DMS153 treated with DMSO at 0.1 percent for 48 hours (cell line): ENCODE measurements at regions not wholly inside any gene's neighbourhood (a gene's known extent, or its start where the extent isn't known, plus 50 kb on each side); places are given as distances from the start of the nearest gene placed in this dataset.
"Not testable (repeated sequence)": the region's sequence is repeated elsewhere in the genome, so short reads cannot be mapped to it uniquely, and the experiment has no call there.

Experiments used
- DNase-seq: peaks from one replicate; lab custom pipeline; 2025; ENCODE audit not compliant: unreplicated experiment; lab: John Stamatoyannopoulos, UW

DNA sequence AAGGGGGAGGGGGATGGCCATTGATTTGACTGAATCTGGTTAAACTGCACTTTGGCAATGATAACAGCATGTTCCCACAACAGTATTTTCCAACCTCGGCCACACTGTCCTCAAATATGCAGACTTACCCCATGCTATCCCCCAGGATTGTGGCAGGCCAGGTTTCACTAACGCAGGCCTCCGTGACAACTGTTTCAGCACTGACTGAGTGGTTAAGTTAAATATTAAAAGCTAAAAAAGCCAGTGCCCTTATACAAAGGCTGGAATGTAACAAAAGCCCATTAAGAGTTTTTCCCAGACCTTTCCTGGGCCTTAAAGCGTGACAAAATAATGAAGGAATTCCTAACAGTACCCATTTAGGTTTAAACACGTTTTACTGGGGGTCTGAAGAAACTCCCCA lies 202.9 kb downstream of the USP25 start:
- DNase-seq: no peak

- no peak for DNase-seq
Measured at GRCh38 chr21:15935530-15935929, 205.7 kb downstream of the USP25 start.

- DNase-seq: no peak
Measured at GRCh38 chr21:15943009-15943666, 213.4 kb downstream of the USP25 start.

- no peak for DNase-seq
Measured at GRCh38 chr21:15947677-15948076, 217.9 kb downstream of the USP25 start.

GRCh38 chr21:15953551-15954116 lies 223.9 kb downstream of the USP25 start:
- no peak for DNase-seq

GRCh38 chr21:15964236-15964855 lies 234.6 kb downstream of the USP25 start:
- DNase-seq: no peak

GRCh38 chr21:15966231-15966630 lies 236.4 kb downstream of the USP25 start:
- no peak for DNase-seq

DNA sequence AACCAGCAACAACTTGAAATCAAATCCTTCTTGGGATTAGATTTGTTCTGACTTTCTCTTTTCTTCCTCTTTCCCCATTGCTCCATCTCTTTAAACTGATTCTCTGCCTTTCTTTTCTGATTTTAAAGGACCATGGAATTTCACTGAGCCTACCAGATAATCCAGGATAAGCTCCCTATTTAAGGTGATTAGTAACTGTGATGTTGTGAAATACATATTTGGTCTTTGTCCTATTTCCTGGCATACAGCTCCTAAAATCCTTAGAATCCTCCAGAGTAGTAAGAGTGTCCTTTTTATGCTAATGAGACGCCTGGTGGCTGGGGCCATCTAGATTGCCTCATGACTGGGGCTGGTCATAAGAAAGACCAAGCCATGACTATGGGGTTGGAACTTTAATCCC lies 236.9 kb downstream of the USP25 start:
- no peak for DNase-seq

- no peak for DNase-seq
Measured at GRCh38 chr21:15967661-15968060, 237.9 kb downstream of the USP25 start.

GRCh38 chr21:15968776-15969310 lies 239.1 kb downstream of the USP25 start:
- no peak for DNase-seq

DNA sequence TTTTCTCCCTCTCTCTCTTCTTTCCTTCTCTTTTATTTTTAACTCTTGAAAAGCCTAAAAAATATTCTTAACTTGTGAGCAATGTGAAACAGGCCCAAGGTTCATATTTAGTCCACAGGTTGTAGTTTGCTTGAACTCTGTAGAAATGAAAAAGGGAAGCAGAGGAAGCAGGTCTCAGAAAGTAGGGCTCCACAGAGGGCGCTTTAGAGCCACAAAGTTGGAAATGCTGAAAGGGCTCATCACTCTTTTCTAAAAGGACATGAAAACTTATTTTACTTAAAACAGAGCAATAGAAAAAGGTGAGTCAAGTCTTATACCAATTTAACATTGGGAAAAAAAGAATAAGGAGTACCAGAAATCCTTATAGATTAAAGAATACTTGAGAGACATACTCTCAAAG lies 247.0 kb downstream of the USP25 start:
- no peak for DNase-seq

DNA sequence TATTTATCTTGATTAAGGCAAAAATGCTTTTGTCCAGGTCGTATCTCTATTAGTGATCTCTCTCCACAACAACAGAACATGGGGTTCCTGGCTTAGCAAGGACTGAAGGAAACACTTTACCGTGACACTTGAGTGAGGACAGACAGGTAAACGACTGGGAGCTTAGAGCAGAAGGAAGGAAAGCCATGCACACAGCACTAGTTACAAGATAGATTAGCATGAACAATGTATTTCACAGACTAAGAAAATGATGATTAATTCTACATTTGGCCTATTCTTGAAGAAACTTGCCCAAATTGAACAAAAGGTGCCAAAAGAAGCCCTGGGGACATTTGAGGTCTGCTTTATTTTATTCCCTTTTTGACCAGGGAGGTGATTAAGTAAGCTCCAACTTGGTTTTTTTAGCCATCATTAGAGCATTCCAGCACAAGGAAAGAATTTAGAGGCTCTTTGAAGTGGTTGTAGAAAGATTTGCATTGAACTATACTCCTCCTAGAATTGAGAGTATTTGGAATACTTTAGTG lies 248.5 kb downstream of the USP25 start:
- DNase-seq: no peak

- DNase-seq: not testable (repeated sequence)
Measured at GRCh38 chr21:15979493-15979892, 249.7 kb downstream of the USP25 start.

DNA sequence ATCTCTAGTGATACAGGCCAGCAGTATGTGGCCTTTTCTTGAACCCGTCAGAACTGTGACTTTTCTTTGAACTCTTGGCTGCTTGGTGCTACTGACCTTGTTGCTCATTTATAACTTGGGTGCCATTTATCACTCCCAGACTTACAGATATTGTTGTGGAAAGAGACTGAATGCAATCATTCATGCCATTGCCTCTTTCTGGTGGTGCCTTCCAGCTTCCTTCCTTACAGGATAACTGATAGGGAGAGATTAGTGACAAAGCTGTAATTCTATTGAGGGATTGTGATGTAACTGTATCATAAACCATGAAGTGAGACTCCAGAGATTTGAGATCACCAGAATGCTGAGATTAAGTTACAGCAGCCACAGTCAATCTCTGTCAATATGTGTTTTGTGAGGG lies 256.5 kb downstream of the USP25 start:
- no peak for DNase-seq

- DNase-seq: no peak
Measured at GRCh38 chr21:15992171-15992570, 262.4 kb downstream of the USP25 start.

- no peak for DNase-seq
Measured at GRCh38 chr21:15993951-15994350, 264.2 kb downstream of the USP25 start.

GRCh38 chr21:15999741-16000140 lies 270.0 kb downstream of the USP25 start:
- DNase-seq: no peak

- no peak for DNase-seq
Measured at GRCh38 chr21:16002874-16003466, 273.2 kb downstream of the USP25 start.

GRCh38 chr21:16004086-16004485 lies 274.3 kb downstream of the USP25 start:
- no peak for DNase-seq

DNA sequence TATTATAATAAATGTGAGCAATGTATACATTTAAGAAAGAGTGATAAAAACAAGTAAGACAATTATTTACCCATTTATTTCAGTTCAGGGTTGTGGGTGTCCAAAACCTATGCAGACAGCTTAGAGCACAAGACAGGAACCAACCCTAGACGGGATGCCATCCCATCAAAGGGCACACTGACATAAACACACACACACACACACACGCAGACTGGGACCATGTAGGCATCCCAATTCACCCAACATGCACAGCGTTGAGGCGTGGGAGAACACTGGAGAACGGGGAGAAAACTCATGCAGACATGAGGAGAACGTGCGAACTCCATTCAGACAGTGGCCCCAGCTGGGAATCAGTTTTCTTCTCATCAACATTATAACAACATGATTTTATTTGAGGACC lies 274.7 kb downstream of the USP25 start:
- no peak for DNase-seq

- DNase-seq: no peak
Measured at GRCh38 chr21:16005996-16006395, 276.2 kb downstream of the USP25 start.

DNA sequence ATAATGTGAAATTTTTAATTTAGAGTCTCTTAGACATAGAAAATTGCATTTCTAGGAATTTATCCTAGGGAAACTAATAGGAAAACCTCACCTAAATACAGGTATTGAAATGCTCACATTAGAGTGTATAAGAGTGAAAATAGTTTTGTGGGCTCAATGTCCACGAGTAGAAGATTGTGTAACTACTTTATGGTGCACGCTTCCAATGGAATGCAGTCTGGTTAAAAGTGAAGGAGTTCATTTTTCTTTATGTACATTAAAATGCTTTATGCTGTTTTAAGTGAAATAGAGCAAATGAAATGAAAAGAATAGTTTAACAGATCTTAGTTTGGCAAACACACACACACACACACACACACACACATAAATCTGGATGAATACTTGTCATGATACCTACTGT lies 278.2 kb downstream of the USP25 start:
- DNase-seq: no peak
